ENCODE measurements at regions not wholly inside any gene's neighbourhood (a gene's known extent, or its start where the extent isn't known, plus 50 kb on each side); places are given as distances from the start of the nearest gene placed in this dataset.

GRCh38 chr11:122280870-122281269 lies 164.9 kb upstream of the BLID start:
- no peak for TF ChIP-seq POLR2A (IDR thresholded peaks at IDR 0.05)
- TF ChIP-seq CTCF (IDR thresholded peaks at IDR 0.05), result no peak

All from tibial nerve (tissue), 3 donors.